NCI-H524 treated with DMSO at 0.1 percent for 48 hours (cell line): ENCODE measurements at regions not wholly inside any gene's neighbourhood (a gene's known extent, or its start where the extent isn't known, plus 50 kb on each side); places are given as distances from the start of the nearest gene placed in this dataset.
"Not testable (repeated sequence)": the region's sequence is repeated elsewhere in the genome, so short reads cannot be mapped to it uniquely, and the experiment has no call there.

ENCODE experiments used
- DNase-seq: peaks from one replicate; lab custom pipeline; 2025; lab: John Stamatoyannopoulos, UW

DNA sequence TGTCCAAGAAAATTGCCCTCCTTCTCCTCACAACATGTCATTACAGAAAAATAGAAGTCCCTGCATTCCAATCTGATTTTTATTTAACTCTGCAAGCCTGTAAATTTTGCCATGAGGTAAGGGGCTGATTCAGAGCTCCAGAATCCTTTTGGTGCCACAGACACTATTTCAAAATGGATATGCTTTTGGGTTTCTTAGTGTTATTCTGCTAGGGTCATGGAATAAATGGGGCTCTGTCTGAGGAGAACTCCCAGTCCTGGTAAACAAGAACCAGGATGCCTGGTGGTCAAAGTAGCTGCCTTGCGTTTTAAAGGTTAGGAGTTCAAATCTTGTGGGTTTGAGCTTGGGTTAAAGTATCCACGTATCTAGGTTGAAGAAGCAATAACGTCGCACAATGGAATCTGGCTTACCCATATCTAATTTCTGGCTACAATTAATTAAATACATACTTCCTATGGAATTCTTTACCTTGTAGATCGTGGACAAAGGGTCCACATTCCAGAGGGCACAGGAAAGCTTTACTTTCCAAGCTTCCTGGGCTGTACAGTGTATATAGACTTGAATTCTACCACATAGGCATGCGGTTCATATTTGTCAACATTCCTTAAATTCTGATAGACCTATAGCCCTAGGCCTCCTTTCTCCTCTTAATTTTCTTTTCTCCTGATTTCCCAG lies 98.0 kb upstream of the CDC42BPA start:
- no peak for DNase-seq

DNA sequence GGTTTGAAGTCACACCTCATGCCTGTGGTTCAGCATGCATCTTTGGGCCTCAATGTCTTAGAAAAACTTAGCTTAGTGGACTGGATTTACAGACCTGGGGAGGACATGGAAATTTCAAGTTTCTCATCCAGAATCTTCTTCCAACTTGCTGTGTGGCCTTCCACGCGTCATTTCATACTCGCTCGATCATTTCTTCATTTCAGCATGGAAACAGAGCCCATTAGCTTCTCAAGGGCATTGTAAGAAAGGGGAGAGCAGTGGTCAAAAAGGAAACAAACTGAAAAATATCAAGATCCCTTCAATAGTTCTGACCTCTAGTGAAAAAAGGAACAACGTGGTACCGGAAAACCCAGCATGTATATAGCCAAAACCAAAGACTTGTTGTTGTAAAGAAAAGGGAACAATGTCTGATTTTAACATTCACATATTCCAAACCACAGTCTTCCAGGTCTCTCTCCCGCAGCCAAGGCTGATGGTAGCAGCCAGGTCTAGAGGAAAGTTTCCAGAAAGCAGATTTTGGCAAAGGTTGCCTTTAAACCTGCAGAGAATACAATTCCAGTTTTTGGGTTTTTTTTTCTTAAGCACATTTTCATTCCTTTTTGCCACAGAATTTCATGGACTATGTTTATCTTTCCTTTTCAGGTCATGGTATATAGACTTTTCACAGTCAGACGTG lies 97.0 kb upstream of the CDC42BPA start:
- DNase-seq = no peak

DNA sequence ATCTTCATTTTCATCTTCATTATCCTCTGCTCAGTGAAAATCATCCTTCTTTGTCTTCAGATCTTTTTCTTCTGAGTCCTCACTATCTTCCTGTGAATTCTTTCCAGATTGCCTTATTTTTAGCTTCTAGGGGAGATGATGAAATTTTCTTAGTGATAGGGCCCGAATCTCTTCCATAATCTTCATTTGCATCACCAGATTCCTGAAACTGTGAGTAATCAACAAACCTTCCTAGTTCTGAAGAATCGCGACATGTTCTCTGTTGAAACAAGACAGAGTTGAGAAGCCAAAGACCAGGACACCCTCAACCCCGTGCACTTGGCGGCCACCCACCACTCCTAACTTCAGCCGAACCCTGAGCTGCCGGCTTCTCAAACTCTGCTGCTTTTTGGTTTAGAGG lies 92.8 kb upstream of the CDC42BPA start:
- no peak for DNase-seq

DNA sequence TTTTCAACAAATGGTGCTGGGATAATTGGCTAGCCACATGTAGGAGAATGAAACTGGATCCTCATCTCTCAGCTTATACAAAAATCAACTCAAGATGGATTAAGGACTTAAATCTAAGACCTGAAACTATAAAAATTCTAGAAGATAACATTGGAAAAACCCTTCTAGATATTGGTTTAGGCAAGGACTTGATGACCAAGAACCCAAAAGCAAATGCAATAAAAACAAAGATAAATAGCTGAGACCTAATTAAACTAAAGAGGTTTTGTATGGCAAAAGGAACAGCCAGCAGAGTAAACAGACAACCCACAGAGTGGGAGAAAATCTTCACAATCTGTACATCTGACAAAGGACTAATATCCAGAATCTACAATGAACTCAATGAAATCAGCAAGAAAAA lies 88.0 kb upstream of the CDC42BPA start:
- DNase-seq = not testable (repeated sequence)

DNA sequence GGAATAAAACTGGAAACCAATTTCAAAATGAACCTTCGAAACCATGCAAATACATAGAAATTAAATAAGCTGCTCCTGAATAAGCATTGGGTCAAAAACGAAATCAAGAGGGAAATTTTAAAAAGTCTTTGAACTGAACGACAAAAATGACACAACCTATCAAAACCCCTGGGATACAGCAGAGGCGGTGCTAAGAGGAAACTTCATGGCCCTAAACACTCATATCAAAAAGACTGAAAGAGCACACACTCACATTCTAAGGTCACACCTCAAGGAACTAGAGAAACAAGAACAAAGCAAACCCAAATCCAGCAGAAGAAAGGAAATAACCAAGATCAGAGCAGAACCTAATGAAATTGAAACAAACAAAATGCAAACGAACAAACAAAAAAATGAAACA lies 85.2 kb upstream of the CDC42BPA start:
- DNase-seq = no peak

DNA sequence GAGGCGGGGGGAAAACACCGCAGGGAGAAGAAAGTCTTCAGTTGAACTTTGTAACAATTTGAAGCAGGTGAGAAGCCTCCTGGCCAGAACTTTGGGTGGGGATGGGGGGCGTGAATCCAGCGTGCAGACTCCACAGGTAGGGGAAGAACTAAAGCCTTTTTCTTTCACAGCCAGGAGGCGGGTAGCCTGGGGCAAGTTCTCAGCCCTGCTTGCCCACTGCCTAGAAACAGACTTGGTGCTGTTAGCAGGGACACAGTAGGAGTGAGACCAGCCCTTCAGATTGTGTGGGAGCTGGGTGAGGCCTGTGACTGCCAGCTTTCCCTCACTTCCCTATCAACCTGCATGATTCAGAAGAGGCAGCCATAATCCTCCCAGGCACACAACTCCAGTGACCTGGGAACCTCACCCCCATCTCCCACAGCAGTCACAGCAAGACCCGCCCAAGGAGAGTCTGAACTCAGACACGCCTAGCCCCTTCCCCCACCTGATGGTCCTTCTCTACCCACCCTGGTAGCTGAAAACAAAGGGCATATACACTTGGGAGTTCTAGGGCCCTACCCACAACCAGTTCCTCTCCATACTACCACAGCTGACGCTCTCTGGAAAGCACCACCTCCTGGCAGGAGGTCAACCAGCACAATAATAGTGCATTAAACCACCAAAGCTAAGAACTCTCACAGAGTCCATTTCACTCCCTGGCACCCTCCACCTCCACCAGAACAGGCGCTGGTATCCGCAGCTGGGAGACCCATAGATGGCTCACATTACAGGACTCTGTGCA lies 83.5 kb upstream of the CDC42BPA start:
- no peak for DNase-seq

DNA sequence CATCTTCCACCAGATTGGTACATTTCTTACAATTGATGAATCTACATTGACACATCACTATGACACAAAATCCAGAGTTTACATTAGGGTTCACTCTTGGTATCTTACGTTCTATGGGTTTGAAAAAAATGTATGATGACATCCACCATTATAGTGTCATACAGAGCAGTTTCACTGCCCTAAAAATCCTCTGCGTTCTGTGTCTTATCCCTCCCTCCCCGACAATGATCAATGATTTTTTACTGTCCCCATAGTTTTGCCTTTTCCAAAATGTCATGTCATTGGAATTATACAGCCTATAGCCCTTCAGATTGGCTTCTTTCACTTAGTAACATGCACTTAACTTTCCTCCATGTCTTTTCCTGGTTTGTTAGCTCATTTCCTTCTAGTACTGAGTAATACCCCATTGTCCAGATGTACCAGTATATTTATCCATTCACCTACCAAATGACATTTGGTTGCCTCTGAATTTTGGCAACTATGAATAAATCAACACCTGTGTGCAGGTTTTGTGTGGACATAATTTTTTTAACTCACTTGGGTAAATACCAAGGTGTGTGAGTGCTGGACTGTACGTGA lies 80.9 kb upstream of the CDC42BPA start:
- DNase-seq = no peak

DNA sequence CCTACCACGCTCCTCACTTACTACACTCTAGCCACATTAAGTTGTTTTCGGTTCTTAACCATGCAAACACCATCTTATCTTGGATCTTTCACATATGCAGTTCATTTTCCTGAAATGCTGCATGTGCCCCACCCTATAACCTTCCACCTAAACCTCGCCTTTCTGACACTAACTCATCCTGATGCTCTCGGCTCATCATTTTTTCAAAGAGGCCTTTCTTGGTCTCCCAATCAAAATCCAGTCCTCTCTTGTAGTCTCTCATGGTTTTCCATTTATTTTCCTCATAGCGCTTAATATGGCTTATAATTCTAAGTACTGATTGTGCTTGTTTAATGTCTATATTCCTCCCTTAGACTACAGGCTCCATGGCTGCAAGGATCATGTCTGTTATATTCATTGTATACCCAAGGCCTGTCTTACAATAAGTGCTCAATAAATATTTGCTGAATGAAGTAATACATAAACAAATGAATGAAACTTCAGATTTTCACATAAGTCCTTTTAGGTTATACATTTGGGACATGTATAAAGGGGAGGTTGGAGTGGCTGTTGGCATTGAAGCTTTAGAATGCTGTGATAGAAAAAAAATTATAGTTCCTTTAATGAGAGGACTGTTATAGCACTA lies 79.2 kb upstream of the CDC42BPA start:
- DNase-seq = no peak

DNA sequence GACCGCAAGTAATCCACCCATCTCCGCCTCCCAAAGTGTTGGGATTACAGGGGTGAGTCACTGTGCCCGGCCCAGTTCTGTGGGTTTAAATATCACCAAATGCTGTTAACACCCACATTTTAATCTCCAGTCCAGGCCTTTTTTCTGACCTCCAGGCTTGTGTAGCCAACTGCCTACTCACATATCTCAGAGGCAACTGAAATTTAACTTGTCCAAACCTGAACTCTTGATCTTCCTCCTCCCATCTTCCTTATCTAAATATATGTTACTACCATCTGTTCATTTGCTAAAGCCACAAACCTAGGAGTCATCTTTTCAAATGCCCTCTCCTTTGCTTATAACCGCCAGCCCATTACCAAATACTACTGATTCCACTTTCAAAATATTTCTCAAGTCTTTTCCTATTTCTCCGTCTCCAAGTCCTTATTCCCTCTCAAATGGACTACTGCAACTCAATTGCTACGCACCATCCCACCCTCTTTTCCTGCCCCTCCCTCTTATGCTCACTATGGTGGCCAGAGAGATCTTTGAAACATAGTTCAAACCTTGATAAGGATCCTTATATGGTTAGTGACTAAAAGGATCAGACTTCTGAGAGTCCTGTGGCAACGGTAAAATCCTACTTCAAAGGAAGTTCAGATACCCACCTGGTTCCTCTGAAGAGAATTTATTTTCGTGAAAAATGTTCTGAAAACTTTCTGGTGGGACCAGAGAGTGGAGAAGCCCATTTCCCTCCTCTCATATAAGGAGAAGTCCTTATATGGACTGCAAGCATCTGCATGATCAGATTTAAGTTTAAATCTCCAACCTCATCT lies 78.5 kb upstream of the CDC42BPA start:
- DNase-seq = no peak

DNA sequence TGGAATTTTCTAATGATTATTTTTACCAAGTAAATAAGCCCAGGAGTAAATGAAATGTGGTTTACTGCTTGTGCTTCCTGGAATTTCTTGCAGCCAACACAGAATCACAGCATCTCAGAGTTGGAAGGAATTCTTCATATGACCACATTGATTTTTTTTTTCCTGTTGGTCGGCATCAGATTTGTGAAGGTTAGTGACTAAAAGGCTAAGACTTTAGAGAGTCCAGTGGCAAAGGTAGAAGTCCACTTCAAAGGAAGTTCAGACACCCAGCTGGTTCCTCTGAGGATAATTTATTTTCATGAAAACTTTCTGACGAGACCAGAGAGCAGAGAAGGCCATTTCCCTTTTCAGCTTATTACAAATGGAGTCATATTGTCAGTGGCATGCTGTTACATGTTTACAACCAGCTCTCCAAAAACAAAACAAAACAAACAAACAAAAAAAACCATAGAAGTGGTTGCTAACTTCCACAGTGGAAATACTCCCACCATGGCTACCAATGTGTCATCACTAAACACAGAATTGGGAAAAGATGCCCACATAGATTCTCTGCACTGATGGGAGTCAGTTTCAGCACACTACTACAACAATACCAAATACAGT lies 77.2 kb upstream of the CDC42BPA start:
- no peak for DNase-seq

DNA sequence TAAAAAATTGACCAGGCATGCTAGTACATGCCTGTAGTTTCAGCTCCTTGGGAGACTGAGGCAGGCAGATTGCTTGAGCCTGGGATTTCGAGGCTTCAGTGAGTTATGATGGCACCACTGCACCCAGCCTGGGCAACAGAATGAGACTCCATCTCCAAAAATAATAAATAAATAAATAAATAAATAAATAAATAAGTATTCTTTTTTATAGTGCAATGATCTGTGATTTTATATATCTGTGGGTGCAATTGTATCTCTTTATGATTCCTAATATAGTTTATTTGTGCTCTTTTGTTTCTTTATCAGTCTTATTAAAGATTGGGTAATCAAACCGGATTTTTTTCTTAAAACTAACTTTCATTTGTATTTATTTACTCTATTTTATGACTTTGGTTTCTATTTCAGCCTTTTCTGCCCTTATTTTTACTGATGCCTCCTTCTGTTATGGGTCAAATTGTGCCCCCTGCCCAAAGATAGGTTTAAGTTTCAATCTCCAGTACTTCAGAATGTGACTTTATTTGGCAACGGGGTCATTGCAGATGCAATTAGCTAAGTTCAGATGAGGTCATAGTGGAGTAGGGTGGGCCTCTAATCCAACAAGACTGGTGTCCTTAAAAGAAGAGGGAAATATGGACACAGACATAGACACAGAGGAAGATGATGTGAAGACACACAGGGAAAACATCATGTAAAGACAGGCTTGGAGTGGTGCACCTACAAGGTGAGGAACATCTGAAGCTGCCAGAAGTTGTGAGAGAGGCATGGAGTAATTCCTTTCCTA lies 74.9 kb upstream of the CDC42BPA start:
- DNase-seq = no peak

DNA sequence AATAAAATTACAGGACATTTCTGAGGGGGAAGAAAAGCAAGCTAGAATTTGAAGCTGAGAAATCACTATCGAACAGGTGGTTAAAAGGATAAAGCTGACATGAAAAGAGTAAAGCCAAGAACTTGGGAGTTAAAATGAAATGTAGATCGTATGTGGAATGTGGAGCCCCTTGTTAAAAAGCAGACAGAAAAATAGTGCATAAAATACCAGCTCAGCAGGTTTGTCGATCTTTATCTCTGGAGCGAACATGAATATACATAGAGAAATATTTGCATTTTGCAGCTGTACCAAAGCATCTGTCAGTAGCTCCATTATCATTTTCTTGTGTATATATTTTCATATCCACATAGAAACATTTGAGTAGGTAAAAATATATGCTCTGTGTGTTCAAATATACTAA lies 73.6 kb upstream of the CDC42BPA start:
- DNase-seq = no peak

DNA sequence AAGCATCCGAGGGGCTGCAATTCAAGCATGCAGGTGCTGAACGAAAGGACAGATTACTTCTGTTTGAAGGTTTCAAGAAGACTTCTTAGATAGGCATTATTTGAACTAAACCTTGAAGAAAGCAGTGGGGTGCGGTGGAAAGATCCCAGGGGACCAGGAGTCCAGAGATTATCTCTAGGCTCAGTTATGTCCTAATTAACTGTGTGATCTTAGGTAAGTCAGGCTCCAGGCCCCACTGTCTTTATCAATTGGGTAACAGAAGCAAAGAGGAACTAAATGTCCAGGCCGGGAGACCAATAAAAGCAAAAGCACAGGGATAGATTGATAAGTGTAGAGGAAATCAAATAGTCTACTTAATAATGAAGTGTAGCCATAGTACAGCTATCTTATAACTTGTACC lies 72.9 kb upstream of the CDC42BPA start:
- no peak for DNase-seq

DNA sequence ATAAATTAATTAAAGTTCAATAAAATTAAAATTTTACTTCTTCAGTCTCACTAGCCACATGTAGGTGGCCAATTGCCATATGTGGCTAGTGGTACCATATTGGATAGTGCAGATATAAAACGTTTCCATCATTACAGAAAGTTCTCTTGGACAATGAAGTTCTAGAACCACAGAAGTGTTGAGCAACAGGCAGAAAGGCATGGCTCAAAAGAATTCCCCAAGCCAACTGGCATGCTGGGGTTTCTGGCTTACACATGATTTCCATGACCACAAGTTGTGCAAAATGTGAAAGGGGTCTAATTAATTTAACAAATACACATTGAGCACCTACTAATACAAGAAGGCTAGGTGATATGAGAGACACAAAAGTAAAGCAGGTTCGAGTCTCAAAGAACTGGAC lies 72.2 kb upstream of the CDC42BPA start:
- DNase-seq = no peak

DNA sequence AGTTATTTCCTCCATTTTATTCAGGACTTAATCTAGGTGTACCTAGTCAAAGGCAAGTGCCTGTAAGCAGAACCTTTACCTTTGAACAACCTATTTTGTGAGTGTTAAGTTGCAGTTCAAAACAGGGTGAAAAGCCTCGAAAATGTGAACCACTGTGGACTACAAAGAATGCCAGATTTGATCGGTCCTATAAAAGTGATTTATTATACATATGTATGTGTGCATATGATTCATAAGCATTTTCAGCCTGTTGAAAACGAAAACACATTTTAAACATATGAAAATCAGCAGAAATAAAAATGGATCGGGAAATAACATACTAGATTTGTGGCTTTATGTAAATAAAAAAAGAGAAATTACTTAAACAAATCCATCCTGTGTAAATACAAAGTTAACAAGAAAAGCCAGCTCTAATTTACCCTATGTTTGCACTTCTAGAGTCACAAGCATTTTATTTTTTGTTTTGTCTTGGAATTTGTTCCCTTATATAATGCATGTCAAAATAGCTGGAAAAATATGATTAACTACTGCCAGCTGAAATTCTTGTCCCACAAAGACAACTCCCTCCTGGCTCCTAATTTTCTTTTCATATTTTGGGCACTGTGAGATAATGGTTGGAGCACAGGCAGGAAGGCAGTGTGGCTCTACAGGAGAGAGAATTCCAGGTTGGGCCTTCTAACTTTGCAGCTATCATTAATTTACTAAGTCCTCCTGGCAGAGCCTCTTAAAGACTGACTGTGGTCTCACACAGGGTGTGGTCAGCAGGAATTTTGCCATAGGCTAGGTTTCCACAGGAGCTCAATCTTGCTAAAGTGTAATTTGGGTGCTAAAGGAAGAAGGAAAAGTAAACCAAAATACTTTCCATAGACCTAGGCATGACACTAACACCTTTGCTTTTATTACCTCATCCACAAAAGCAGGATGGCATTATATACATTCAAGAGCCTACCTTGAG lies 70.2 kb upstream of the CDC42BPA start:
- no peak for DNase-seq

DNA sequence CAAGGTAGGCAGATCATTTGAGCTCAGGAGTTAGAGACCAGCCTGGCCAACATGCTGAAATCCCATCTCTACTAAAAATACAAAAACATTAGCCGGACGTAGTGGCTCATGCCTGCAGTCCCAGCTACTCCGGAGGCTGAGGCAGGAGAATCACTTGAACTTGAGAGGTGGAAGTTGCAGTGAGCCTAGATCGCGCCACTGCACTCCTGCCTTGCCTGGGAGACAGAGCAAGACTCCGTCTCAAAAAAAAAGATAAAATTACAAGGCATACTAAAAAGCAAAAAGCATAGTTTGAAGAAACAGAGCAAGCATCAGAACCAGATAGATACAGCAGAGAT lies 61.2 kb upstream of the CDC42BPA start:
- no peak for DNase-seq

DNA sequence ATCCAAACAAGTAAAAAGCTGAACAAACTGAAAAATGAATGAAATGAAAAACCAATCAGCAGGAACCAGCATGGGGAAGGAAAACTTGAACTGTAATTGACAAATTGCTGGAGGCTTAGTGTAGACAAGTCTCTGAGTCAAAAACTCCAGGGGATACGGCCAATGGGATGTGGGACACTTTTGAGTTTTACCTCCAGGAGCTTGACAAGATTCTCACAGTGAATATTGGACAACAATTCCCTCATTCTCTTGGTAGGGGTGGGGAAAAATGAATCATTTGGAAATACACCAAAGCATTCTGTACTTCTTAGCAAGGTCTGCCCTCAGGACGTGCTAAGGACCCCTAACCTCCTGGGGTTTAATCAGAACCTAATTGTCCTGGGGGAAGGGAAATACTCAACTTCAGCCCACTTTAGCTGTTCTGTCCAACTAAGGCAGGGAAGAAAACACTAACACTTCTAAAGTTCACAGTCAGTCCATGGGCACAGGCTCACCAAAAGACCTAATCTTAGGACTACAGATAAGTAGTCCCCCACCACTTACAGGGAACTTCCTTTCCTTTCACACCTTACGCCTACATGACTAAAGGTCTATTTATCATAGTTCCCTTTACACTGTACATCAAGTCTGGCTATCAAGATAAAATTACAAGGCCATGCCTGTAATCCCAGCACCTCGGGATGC lies 60.7 kb upstream of the CDC42BPA start:
- DNase-seq = no peak

DNA sequence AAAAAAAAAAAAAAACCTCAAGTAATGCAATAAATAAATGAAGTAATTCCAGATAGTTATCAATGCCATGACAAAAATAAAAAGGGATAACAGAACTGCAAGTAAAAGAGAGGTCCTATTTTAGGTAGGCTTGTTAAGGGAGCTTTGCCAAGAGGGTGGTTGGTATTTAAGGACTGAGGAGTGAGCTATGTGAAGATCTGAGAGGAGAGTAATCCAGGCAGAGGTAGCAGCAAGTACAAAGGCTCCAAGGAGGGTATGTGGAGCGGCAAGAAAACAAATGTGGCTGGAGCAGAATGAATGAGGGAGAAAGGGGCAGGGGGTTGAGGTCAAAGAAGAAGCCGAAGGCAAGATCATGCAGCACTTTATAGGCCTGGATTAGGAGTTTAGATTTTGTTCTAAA lies 59.9 kb upstream of the CDC42BPA start:
- no peak for DNase-seq

DNA sequence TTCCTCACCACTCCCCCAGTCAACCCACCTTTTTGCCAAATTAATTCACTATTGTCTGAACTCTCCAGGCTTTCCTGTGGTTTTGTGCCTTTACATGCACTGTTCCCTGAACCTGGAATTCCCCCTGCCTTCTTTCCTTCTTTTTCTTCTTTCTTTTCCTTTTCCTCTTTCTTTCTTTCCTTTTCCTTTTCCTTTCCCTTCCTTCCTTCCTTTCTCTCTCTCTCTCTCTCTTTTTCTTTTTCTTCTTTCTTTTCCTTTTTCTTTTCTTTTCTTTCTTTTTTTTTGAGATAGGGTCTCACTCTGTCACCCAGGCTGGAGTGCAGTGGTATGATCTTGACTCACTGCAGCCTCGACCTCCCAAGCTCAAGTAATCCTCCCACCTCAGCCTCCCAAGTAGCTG lies 56.6 kb upstream of the CDC42BPA start:
- DNase-seq = no peak
